HFF-Myc (cell line): ENCODE measurements at regions not wholly inside any gene's neighbourhood (a gene's known extent, or its start where the extent isn't known, plus 50 kb on each side); places are given as distances from the start of the nearest gene placed in this dataset.

Experiments used
- DNase-seq: peaks from one replicate; pipeline ENCODE4 v3.0.0-alpha.2; 2011; ENCODE audit warnings: low read depth; ENCODE audit errors: extremely low read depth
- H3K4me3 ChIP-seq: replicated peaks from 2 replicates; pipeline ENCODE4 v1.5.1; 2011; ENCODE audit warnings: low read depth, mild to moderate bottlenecking, control low read depth, low read length
- TF ChIP-seq, protein P1 (sequence below): IDR thresholded peaks from 2 replicates; pipeline ENCODE4 v1.5.1; 2012; ENCODE audit warnings: mild to moderate bottlenecking, low read depth, low read length, control low read depth; ENCODE audit errors: missing control alignments

DNA sequence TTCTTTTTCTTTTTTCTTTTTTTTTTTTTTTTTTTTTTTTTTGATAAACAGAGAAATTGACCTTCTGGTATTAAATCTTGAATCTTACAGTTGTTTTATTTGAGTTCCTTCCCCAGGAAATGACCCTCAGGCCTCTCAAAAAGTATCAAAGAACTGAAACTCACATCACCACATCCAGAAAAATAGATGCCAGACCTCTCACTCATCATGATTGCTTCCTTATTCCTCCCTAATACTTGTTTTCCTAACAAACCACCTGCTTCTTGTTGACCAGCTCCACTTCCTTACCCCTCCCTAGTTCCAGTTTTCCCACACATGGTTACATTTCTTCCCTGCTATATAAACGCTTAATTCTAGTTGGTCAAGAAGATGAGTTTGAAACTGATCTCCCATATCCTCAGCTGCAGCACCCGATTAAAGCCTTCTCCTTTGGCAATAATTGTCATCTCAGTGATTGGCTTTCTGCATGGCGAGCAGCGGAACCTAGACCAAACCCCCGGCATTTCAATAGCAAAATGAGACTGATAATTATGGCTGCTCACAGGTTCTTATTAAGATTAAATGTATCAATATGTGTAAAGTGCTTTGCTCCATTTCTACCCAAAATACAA is 681.1 kb upstream of the AUTS2 start:
- H3K4me3 ChIP-seq = no peak overlapping the region
- TF ChIP-seq, protein P1, sequence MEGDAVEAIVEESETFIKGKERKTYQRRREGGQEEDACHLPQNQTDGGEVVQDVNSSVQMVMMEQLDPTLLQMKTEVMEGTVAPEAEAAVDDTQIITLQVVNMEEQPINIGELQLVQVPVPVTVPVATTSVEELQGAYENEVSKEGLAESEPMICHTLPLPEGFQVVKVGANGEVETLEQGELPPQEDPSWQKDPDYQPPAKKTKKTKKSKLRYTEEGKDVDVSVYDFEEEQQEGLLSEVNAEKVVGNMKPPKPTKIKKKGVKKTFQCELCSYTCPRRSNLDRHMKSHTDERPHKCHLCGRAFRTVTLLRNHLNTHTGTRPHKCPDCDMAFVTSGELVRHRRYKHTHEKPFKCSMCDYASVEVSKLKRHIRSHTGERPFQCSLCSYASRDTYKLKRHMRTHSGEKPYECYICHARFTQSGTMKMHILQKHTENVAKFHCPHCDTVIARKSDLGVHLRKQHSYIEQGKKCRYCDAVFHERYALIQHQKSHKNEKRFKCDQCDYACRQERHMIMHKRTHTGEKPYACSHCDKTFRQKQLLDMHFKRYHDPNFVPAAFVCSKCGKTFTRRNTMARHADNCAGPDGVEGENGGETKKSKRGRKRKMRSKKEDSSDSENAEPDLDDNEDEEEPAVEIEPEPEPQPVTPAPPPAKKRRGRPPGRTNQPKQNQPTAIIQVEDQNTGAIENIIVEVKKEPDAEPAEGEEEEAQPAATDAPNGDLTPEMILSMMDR = no peak
- no peak for DNase-seq

DNA sequence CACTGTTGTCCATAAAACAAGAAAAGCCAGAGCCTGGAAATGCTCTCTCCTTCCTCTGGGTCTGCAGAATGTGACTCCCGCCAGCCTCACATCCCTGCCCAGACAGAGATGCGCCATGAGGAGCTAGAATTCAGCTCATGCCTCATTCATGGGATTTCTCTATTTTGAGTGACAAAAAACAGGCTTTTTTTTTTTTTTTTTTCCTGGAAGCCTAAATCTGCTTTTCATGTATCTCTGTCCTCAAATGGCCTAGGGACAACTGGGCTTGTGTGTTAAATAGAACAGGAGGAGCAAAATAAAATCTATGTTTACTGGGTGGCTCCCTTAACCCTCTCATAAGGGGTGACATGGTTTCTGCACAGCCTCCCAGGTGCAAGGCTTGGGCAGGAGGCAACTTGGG is 679.7 kb upstream of the AUTS2 start:
- no peak overlapping the region for H3K4me3 ChIP-seq
- no peak for DNase-seq
- TF ChIP-seq, protein P1 = no peak

DNA sequence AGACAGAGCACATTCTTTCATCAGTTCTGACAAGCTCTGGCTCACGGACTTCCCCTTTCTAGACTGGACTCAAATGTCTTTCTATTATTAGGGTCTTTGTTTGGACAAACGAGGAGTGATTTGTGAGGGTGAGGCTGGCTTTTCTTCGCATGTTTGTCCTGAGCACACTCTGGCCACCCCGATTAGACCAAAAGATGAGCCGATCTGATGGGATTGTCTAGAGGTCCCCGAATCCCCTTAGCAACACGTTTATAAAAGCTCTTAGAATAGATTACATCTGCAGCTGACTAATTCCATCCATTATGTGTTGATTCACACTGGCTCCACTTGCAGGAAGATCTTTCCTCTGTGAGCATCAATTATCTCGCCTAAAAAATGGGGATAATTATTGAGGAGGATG is 675.4 kb upstream of the AUTS2 start:
- H3K4me3 ChIP-seq = no peak overlapping the region
- TF ChIP-seq, protein P1 = no peak
- no peak for DNase-seq

DNA sequence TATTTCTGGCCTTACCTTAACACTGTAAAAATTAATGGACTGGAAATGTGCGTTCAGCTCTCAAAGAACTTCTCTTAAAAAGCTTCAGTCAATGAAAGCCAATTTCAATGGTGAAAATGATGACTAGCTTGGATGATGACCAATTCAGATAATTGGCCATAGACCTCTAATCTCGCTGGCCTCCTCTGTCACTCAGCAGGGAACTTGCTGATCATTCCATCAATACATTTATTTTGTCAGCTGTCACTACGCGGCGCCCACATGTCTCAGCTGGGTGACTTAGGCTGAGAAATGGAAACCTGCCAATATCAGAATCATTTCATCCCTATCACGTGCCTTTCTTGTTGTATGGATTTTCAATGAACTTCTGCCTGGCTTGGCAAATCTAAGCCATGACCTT is 673.0 kb upstream of the AUTS2 start:
- H3K4me3 ChIP-seq = no peak overlapping the region
- TF ChIP-seq, protein P1 = no peak
- no peak for DNase-seq

DNA sequence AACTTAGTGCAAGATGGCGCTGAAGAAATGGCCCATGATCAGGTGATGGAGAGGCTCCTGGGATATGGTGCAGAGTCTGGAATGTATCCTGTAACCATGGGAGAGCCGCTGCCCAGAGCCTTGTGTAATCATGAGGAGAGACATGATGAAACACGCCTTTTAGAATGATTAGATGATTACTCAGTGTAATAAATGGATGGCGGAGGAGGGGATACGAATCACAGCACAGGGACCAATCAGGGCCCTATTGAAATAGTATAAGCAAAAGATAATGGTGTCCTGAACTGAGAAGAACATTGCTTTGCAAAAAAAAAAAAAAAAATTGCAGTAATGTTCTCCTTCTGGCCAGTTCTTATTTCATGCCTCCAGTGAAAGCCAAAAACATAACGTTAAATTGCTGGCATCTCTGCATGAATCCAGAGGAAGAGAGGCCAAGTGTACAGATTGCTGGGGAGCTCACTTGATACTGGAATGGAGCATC is 668.5 kb upstream of the AUTS2 start:
- TF ChIP-seq, protein P1 = no peak
- H3K4me3 ChIP-seq = no peak overlapping the region
- DNase-seq = no peak

DNA sequence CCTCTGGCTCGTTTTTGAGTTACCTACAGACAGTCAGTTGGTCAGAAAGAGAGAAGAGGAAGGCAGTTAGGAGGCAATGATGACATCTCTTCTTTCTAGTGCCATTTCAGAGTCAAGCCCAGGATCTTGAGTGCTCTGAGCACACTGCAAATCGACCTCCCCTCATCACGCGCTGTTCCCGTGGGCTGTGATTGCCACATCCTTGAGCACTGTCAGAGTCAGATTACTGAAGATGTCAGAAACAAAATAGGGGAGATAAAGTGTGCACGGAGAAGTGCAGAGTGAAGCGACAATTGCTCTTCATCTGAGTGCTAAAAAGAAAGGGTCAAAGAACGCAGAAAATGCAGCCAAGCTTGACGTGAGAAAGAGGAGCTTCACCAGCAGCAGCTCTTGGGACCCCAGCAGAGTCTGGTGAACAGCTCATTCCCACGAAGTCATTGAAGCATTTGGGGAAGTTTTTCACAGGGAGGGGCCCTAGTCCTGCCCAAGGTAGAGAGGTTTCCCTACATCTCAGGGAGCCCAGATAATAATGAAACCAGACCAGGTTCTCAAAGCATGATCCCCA is 661.7 kb upstream of the AUTS2 start:
- H3K4me3 ChIP-seq = no peak overlapping the region
- TF ChIP-seq, protein P1 = no peak
- no peak for DNase-seq
